Stimulated activated CD4-positive, alpha-beta T cell treated with anti-CD3 and anti-CD28 coated beads, TNF-alpha, amount 100 ng/mL, for 48 hours (primary cell): ENCODE measurements at regions not wholly inside any gene's neighbourhood (a gene's known extent, or its start where the extent isn't known, plus 50 kb on each side); places are given as distances from the start of the nearest gene placed in this dataset.

Source experiments
- DNase-seq, 3 donors: peaks; one replicate each; pipeline ENCODE4 v3.0.0-alpha.2; 2020; ENCODE audit warnings: low read depth in 3 of 3

GRCh38 chr3:99118381-99118780 is 216.9 kb upstream of the DCBLD2 start:
- no peak for DNase-seq

GRCh38 chr3:99114565-99115291 is 213.2 kb upstream of the DCBLD2 start:
- no peak for DNase-seq

- DNase-seq: no peak
These were observed 209.7 kb upstream of the DCBLD2 start for GRCh38 chr3:99111235-99111634.

- DNase-seq: no peak
These were observed 208.9 kb upstream of the DCBLD2 start for GRCh38 chr3:99110401-99110800.

- DNase-seq: no peak
These were observed 207.0 kb upstream of the DCBLD2 start for GRCh38 chr3:99108508-99108907.

GRCh38 chr3:99094606-99095005 is 193.1 kb upstream of the DCBLD2 start:
- no peak for DNase-seq

GRCh38 chr3:99087277-99087676 is 185.8 kb upstream of the DCBLD2 start:
- no peak for DNase-seq

GRCh38 chr3:99084826-99085225 is 183.3 kb upstream of the DCBLD2 start:
- DNase-seq: no peak

GRCh38 chr3:99084156-99084555 is 182.7 kb upstream of the DCBLD2 start:
- no peak for DNase-seq

GRCh38 chr3:99071096-99071495 is 169.6 kb upstream of the DCBLD2 start:
- DNase-seq: no peak

GRCh38 chr3:99069973-99070372 is 168.5 kb upstream of the DCBLD2 start:
- no peak for DNase-seq

GRCh38 chr3:99066863-99067262 is 165.4 kb upstream of the DCBLD2 start:
- DNase-seq: no peak

- DNase-seq: no peak
These were observed 147.7 kb upstream of the DCBLD2 start for GRCh38 chr3:99049164-99049563.

GRCh38 chr3:99041747-99042146 is 140.3 kb upstream of the DCBLD2 start:
- DNase-seq: no peak

- DNase-seq: no peak
These were observed 130.3 kb upstream of the DCBLD2 start for GRCh38 chr3:99031778-99032177.

- no peak for DNase-seq
These were observed 122.2 kb upstream of the DCBLD2 start for GRCh38 chr3:99023590-99024192.

GRCh38 chr3:99021466-99021865 is 120.0 kb upstream of the DCBLD2 start:
- DNase-seq: no peak

GRCh38 chr3:99016452-99016851 is 115.0 kb upstream of the DCBLD2 start:
- DNase-seq: no peak

GRCh38 chr3:99013777-99014315 is 112.4 kb upstream of the DCBLD2 start:
- no peak for DNase-seq

GRCh38 chr3:99013077-99013476 is 111.6 kb upstream of the DCBLD2 start:
- no peak for DNase-seq

GRCh38 chr3:99012051-99012450 is 110.6 kb upstream of the DCBLD2 start:
- DNase-seq: no peak

GRCh38 chr3:99009851-99010250 is 108.4 kb upstream of the DCBLD2 start:
- no peak for DNase-seq

- no peak for DNase-seq
These were observed 105.2 kb upstream of the DCBLD2 start for GRCh38 chr3:99006686-99007085.
